GM23248 (cell line): ENCODE measurements at regions not wholly inside any gene's neighbourhood (a gene's known extent, or its start where the extent isn't known, plus 50 kb on each side); places are given as distances from the start of the nearest gene placed in this dataset.
"Not testable (repeated sequence)": the region's sequence is repeated elsewhere in the genome, so short reads cannot be mapped to it uniquely, and the experiment has no call there.

Source experiments
- DNase-seq: peaks from one replicate; pipeline ENCODE4 v3.0.0-alpha.2; 2015
- H2AFZ ChIP-seq: fragments of 200-600 bp; sonication (generic); 2 replicates; pipeline ENCODE4 v1.6.1; 2016; ENCODE audit warnings: antibody characterized with exemption
- H3F3A ChIP-seq: fragments of 200-600 bp; sonication (generic); 2 replicates; pipeline ENCODE4 v1.6.1; 2016; ENCODE audit warnings: mild to moderate bottlenecking, antibody characterized with exemption, mixed run types; ENCODE audit not compliant: insufficient read depth
- H3K27ac ChIP-seq: fragments of 200-600 bp; sonication (generic); 2 replicates; pipeline ENCODE4 v1.5.1; 2016; ENCODE audit warnings: mild to moderate bottlenecking
- H3K27me3 ChIP-seq: fragments of 200-600 bp; sonication (generic); replicated peaks from 2 replicates; pipeline ENCODE4 v1.6.1; 2016; ENCODE audit warnings: mild to moderate bottlenecking; ENCODE audit not compliant: insufficient read depth
- H3K36me3 ChIP-seq: fragments of 200-600 bp; sonication (generic); 2 replicates; pipeline ENCODE4 v1.6.1; 2016; ENCODE audit warnings: low read depth, mild to moderate bottlenecking
- H3K4me1 ChIP-seq: fragments of 200-600 bp; sonication (generic); 2 replicates; pipeline ENCODE4 v1.6.1; 2016; ENCODE audit warnings: mild to moderate bottlenecking; ENCODE audit not compliant: insufficient read depth
- H3K4me2 ChIP-seq: fragments of 200-600 bp; sonication (generic); one replicate; pipeline ENCODE4 v1.6.1; 2016; ENCODE audit warnings: mild to moderate bottlenecking; ENCODE audit not compliant: unreplicated experiment
- H3K4me3 ChIP-seq: fragments of 200-600 bp; sonication (generic); 2 replicates; pipeline ENCODE4 v1.5.1; 2016; ENCODE audit warnings: mild to moderate bottlenecking
- H3K79me2 ChIP-seq: fragments of 200-600 bp; sonication (generic); 2 replicates; pipeline ENCODE4 v1.6.1; 2016; ENCODE audit warnings: mild to moderate bottlenecking; ENCODE audit not compliant: insufficient read depth
- H3K9ac ChIP-seq: fragments of 200-600 bp; sonication (generic); 2 replicates; pipeline ENCODE4 v1.6.1; 2016; ENCODE audit warnings: mild to moderate bottlenecking
- H3K9me2 ChIP-seq: fragments of 200-600 bp; sonication (generic); 2 replicates; pipeline ENCODE4 v1.6.1; 2016; ENCODE audit warnings: mixed run types, mild to moderate bottlenecking, moderate library complexity; ENCODE audit not compliant: insufficient read depth
- H3K9me3 ChIP-seq: fragments of 200-600 bp; sonication (generic); one replicate; pipeline ENCODE4 v1.6.1; 2017; ENCODE audit warnings: low read depth
- H4K20me1 ChIP-seq: fragments of 200-600 bp; sonication (generic); 2 replicates; pipeline ENCODE4 v1.6.0; 2016; ENCODE audit not compliant: insufficient read depth
- EZH2 ChIP-seq: fragments of 200-600 bp; sonication (generic); IDR thresholded peaks from 2 replicates; pipeline ENCODE4 v1.6.1; 2018; ENCODE audit warnings: antibody characterized with exemption, mild to moderate bottlenecking; ENCODE audit not compliant: insufficient read depth, poor library complexity, severe bottlenecking
- EZH2phosphoT487 ChIP-seq: fragments of 200-600 bp; sonication (generic); IDR thresholded peaks from 2 replicates; pipeline ENCODE4 v1.6.1; 2018; ENCODE audit warnings: antibody characterized with exemption, moderate library complexity, mild to moderate bottlenecking, low read depth; ENCODE audit not compliant: insufficient read depth
- WGBS, 2 experiments: methylation state at CpG; one replicate each; pipeline ENCODE4 v1.1.6; 2015 to 2017; ENCODE audit warnings: low lambda C conversion rate in 2 of 2, low coverage in 1 of 2; ENCODE audit errors: missing lambda C conversion rate in 2 of 2; 5-methylcytosine and 5-hydroxymethylcytosine counted together
- in situ Hi-C: fragments of 300-500 bp; cut with MboI; formaldehyde crosslinking; loops from 2 replicates; pipeline ENCODE4 v1.15.0; 2020

DNA sequence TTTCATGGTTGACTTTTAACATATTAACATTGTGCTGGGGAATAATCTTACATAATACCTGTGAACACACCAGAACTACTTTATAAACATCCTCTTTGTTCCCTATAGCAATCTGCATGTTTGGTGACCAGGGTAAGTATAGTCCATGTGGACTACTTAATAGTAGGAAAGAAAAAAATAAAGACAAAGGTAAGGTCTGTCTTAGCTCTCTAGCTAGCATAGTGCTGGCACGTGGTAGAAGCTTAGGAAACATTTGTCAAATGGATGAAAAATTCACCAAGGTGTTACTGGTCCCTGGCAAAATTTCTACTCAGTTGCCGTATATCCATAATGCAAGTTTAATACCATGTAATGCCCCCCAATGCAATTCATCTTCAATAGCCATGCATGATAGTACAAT is 78.6 kb upstream of the ABCA1 start:
- peak overlapping the region; percentile 64; the same call in 1 of the 2 replicates for H3K27ac ChIP-seq
- no peaks in the 10 kb centered on the region for H3K79me2 ChIP-seq
- no peak overlapping the region for H3K9ac ChIP-seq
- no peak overlapping the region for H2AFZ ChIP-seq
- H3K4me3 ChIP-seq, result no peak overlapping the region
- no peaks in the 10 kb centered on the region for H4K20me1 ChIP-seq
- WGBS, 2 experiments, result 74 to 86% methylated on average over 2 of the region's 2 CpGs
- H3F3A ChIP-seq, result peaks cover 20% of the 10 kb centered on the region
- H3K4me1 ChIP-seq, result peaks cover 19% of the 10 kb centered on the region
- TF ChIP-seq EZH2phosphoT487 (no peak), EZH2 (no peak)
- DNase-seq, result no peak
- no peaks in the 10 kb centered on the region for H3K9me3 ChIP-seq
- no peaks in the 10 kb centered on the region for H3K27me3 ChIP-seq
- in situ Hi-C loops, result no loop called here
- no peaks in the 10 kb centered on the region for H3K9me2 ChIP-seq
- H3K36me3 ChIP-seq, result no peaks in the 10 kb centered on the region
- H3K4me2 ChIP-seq, result peak overlapping the region; percentile 43

DNA sequence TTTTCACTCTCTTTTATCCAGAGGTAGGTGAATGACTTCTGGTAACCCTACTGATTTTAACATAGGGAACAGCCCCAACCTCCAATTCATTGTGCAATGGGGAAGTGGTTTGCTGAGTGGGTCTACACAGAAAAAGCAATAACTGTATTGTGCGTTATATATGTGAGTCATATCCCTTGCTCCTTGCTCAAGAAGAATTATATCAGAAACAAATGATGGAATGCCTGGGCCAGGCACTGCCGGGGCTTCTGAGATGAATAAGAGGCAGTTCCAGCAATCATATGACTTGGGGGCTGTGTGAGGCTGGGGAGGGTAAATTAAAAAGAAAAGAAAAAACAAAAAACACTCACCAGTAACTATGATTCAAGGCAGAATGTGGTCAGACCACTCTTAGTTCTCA is 79.2 kb upstream of the ABCA1 start:
- Histone ChIP-seq H3K27ac (peak overlapping the region; percentile 64), H3K9ac (peak overlapping the region; percentile 50), H3K4me2 (peak overlapping the region; percentile 43), H3F3A (peaks cover 20% of the 10 kb centered on the region), H3K9me2 (no peaks in the 10 kb centered on the region), H3K79me2 (no peaks in the 10 kb centered on the region), H3K4me1 (peaks cover 19% of the 10 kb centered on the region), H4K20me1 (no peaks in the 10 kb centered on the region), H3K27me3 (no peaks in the 10 kb centered on the region), H3K36me3 (no peaks in the 10 kb centered on the region), H2AFZ (peak overlapping the region; percentile 31), H3K4me3 (peak overlapping the region; percentile 37), H3K9me3 (no peaks in the 10 kb centered on the region)
- DNase-seq, result peak; percentile 84
- in situ Hi-C loops, result no loop called here
- 0 to 2% methylated on average over 2 of the region's 2 CpGs for WGBS, 2 experiments
- TF ChIP-seq EZH2phosphoT487 (no peak), EZH2 (no peak)

DNA sequence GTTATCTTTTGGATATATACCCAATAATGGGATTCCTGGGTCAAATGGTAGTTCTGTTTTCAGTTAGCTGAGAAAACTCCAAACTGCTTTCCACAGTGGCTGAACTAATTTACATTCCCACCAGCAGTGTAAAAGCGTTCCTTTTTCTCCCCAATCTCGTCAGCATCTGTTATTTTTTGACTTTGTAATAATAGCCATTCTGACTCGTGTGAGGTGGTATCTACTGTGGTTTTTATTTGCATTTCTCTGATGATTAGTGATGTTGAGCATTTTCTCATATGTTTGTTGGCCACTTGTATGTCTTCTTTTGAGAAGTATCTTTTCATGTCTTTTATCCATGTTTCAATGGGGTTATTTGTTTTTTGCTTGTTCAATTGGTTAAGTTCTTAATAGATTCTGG is 82.1 kb upstream of the ABCA1 start:
- H3K4me2 ChIP-seq, H2AFZ ChIP-seq, H3K9ac ChIP-seq, H3K27me3 ChIP-seq, H3K4me3 ChIP-seq, in situ Hi-C loops, H3K9me2 ChIP-seq, H3K79me2 ChIP-seq, H4K20me1 ChIP-seq, H3K9me3 ChIP-seq, H3K36me3 ChIP-seq, H3K27ac ChIP-seq: not testable (repeated sequence)
- Histone ChIP-seq H3F3A (peaks cover 20% of the 10 kb centered on the region), H3K4me1 (peaks cover 19% of the 10 kb centered on the region)
- WGBS, 2 experiments, result 64 to 70% methylated on average over 3 of the region's 3 CpGs
- DNase-seq, result peak; percentile 14

DNA sequence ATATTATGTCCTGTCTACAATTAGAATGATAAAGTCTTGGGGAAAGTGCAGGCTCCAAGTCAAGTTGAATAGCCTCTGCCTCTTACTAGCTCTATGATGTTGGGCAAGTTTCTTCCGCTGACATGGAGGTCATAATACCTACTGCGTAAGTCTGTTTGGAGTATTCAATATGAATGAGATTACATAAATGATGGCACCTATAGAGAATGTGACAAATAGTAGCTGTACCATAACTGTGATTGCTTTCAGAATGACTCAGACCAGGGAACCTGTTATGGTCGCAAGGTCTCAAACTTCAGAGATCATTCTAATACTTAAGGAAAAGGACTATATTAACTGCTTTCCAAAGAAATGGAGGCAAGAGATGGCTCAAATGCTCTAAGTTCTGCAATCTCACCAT is 94.0 kb upstream of the ABCA1 start:
- TF ChIP-seq EZH2 (no peak), EZH2phosphoT487 (no peak)
- Histone ChIP-seq H4K20me1 (no peaks in the 10 kb centered on the region), H3K9me2 (no peaks in the 10 kb centered on the region), H3K4me3 (no peak overlapping the region), H3K27me3 (no peaks in the 10 kb centered on the region), H3K36me3 (no peaks in the 10 kb centered on the region), H3K9me3 (no peaks in the 10 kb centered on the region), H2AFZ (no peak overlapping the region), H3K4me1 (peaks cover 5% of the 10 kb centered on the region; the same call in 1 of the 2 replicates), H3K4me2 (no peak overlapping the region), H3K27ac (no peak overlapping the region), H3K79me2 (no peaks in the 10 kb centered on the region), H3K9ac (no peak overlapping the region), H3F3A (no peaks in the 10 kb centered on the region)
- no peak for DNase-seq
- in situ Hi-C loops, result no loop called here
- 98 to 99% methylated on average over 3 of the region's 3 CpGs for WGBS, 2 experiments

DNA sequence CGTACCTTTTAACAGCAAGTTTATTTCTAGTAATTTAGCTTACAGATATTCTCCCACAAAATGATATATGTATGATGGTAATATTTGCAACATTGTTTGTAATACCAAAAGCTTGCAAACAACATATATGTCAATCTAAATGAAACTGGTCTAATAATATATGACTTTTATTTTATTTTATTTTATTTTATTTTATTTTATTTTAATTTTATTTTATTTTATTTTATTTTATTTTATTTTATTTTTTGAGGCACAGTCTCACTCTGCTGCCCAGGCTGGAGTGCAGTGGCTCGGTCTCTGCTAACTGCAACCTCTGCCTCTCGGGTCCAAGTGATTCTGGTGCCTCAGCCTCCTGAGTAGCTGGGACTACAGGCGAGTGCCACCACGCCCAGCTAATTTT is 94.6 kb upstream of the ABCA1 start:
- H3K4me3 ChIP-seq, H3K9ac ChIP-seq, in situ Hi-C loops, H3K79me2 ChIP-seq, H3K4me2 ChIP-seq, H3K9me3 ChIP-seq, H3K27me3 ChIP-seq, H3K9me2 ChIP-seq, DNase-seq, H3K4me1 ChIP-seq, H3K36me3 ChIP-seq, H4K20me1 ChIP-seq, H3F3A ChIP-seq, H3K27ac ChIP-seq, H2AFZ ChIP-seq: not testable (repeated sequence)
- 91% methylated on average over 5 of the region's 5 CpGs for WGBS, 2 experiments
